HuH-7 (cell line): ENCODE measurements at regions not wholly inside any gene's neighbourhood (a gene's known extent, or its start where the extent isn't known, plus 50 kb on each side); places are given as distances from the start of the nearest gene placed in this dataset.

ENCODE experiments used
- DNase-seq: peaks from one replicate; pipeline ENCODE4 v3.0.0; 2011; ENCODE audit warnings: low spot score

DNA sequence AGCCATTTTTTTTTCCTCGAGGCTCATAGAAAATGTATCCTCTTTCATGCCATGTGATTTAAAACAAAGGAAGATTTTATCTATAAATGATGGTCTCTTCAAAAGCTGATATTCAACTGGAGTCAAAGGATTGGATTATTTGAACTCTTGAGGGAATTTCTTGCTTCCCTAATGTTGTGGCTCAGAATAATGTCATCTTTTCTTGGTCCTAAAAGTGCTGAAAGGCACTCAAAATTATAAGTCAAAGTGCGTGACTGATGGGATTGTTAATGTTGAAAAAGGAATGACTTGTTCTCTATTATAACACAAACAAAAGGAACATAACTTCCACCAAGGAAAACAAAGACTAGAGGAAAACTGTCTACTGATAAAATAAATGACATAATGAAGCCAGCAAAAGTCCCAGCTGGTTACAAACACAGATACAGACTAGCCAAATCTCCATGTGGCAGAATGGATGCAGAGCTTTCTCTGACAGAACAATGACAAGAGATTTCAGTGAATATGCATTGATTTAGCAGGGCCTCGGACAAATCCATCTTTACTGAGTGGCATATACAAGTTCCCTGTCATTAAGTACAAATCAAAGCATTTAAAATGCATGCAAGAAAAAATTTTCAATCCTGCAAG lies 552.6 kb downstream of the GBA3 start:
- DNase-seq: no peak

GRCh38 chr4:23242962-23243361 lies 550.2 kb downstream of the GBA3 start:
- no peak for DNase-seq

GRCh38 chr4:23241408-23241807 lies 548.7 kb downstream of the GBA3 start:
- DNase-seq: no peak

DNA sequence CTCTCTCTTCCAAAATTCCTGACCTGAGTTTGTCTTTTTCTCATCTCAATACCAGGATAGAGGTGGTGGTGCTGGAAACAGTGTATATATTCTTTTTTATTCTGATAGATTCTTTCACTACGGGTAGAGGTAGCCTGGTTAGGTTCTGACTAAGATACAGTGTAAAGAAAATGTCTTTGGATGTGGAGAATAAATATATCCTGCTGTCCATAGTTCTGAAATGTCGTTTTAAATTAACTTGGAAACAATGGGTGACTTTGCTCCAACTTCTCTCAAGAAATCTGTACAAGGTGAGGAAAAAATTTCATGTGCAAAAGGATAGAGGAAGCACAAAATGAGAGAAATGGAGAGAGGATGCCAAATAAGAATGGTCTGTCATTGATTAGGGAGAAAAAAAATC lies 546.1 kb downstream of the GBA3 start:
- DNase-seq: no peak

- DNase-seq: no peak
Measured at GRCh38 chr4:23237771-23238170, 545.0 kb downstream of the GBA3 start.

- no peak for DNase-seq
Measured at GRCh38 chr4:23235628-23236390, 543.1 kb downstream of the GBA3 start.

- DNase-seq: no peak
Measured at GRCh38 chr4:23234716-23235115, 542.0 kb downstream of the GBA3 start.

- DNase-seq: no peak
Measured at GRCh38 chr4:23234018-23234417, 541.3 kb downstream of the GBA3 start.

GRCh38 chr4:23233596-23233995 lies 540.9 kb downstream of the GBA3 start:
- no peak for DNase-seq

- no peak for DNase-seq
Measured at GRCh38 chr4:23232987-23233386, 540.2 kb downstream of the GBA3 start.

DNA sequence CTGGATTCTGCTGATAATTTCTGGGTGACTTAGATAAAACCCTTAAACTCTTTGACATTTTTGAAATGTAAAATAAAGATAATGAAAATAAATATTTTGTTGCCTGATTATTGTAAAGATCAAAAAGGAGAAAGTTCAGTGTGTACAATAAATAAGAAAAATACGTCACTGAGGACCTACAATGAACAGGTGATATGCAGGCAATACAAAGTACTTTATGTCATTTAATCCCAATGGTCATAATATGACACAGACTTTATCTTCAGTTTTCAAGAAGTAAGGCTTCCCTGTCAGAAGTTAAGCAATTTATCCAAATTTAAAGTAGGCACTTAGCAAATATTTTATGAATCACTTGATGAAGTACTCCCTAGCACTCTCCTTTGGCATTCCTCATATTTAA lies 532.8 kb downstream of the GBA3 start:
- DNase-seq: no peak

GRCh38 chr4:23224684-23225420 lies 532.1 kb downstream of the GBA3 start:
- DNase-seq: no peak

- DNase-seq: no peak
Measured at GRCh38 chr4:23220911-23221310, 528.2 kb downstream of the GBA3 start.

- DNase-seq: no peak
Measured at GRCh38 chr4:23219779-23220408, 527.2 kb downstream of the GBA3 start.

DNA sequence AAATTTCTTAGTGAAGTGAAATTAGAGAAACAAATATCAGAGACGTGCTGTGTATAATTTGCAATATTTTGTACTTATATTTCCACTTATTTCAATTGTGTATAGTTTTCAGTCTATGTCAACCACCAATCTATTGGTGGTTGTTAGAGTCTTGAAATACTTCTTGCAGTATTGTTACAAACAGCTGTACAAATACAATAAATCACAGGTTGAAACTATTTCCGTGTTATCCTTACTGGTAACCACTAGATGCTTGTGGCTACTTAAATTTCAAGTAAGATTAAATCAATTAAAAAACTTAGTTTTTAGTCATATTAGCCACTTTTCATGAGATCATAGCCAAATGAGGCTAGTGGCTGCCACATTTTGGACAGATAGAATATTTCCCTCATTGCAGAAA lies 520.5 kb downstream of the GBA3 start:
- no peak for DNase-seq

DNA sequence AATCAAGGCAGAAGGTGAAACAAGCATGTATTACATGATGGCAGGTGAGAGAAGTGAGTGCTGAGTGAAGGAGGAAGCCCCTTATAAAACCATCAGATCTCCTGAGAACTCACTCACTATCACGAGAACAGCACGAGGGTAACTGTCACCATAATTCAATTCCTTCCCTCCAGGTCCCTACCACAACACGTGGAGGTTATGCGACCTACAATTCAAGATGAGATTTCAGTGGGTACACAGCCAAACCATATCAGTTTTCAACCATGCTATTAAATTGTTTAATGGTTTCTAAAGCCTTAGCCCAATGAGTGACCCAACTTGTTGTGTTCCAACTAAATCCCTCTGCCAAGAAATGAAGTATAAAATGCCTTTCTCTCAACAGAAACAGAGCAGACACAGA lies 519.8 kb downstream of the GBA3 start:
- DNase-seq: no peak

- no peak for DNase-seq
Measured at GRCh38 chr4:23207059-23207458, 514.3 kb downstream of the GBA3 start.

DNA sequence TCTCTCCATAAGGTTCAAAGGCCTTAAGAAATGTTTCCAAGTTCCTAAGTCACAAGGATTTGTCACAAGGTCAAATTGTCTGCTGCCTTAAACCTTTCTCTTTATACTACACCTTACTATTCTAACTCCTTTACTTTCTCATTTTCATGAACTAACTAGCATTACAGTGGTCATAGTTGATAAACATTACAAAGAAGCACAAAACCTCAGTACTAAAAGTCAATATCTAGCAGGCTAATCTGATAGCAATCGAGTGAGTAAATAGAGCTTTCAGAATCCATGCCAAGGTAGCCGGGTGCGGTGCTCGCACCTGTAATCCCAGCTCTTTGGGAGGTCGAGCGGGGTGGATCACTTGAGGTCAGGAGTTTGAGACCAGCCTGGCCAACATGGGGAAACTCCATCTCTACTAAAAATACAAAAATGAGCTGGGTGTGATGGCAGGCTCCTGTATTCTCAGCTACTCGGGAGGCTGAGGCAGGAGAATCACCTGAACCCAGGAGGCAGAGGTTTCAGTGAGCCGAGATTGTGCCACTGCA lies 510.0 kb downstream of the GBA3 start:
- DNase-seq: no peak

GRCh38 chr4:23194751-23195150 lies 502.0 kb downstream of the GBA3 start:
- no peak for DNase-seq

GRCh38 chr4:23174179-23174578 lies 481.4 kb downstream of the GBA3 start:
- DNase-seq: no peak

- DNase-seq: no peak
Measured at GRCh38 chr4:23171976-23172375, 479.2 kb downstream of the GBA3 start.

- DNase-seq: no peak
Measured at GRCh38 chr4:23169608-23170311, 477.0 kb downstream of the GBA3 start.
